ENCODE measurements at regions not wholly inside any gene's neighbourhood (a gene's known extent, or its start where the extent isn't known, plus 50 kb on each side); places are given as distances from the start of the nearest gene placed in this dataset.

GRCh38 chr2:14313341-14313740 lies 319.2 kb upstream of the LRATD1 start:
- no peak for DNase-seq

GRCh38 chr2:14316594-14316993 lies 315.9 kb upstream of the LRATD1 start:
- no peak for DNase-seq

GRCh38 chr2:14321357-14321756 lies 311.2 kb upstream of the LRATD1 start:
- no peak for DNase-seq

- no peak for DNase-seq
Observed at GRCh38 chr2:14322306-14322705, 310.2 kb upstream of the LRATD1 start.

GRCh38 chr2:14324308-14324707 lies 308.2 kb upstream of the LRATD1 start:
- DNase-seq = no peak

- no peak for DNase-seq
Observed at GRCh38 chr2:14330884-14331283, 301.6 kb upstream of the LRATD1 start.

- DNase-seq = no peak
Observed at GRCh38 chr2:14336759-14337382, 295.6 kb upstream of the LRATD1 start.

GRCh38 chr2:14340703-14341102 lies 291.8 kb upstream of the LRATD1 start:
- no peak for DNase-seq

- DNase-seq = no peak
Observed at GRCh38 chr2:14342313-14342712, 290.2 kb upstream of the LRATD1 start.

GRCh38 chr2:14344355-14344754 lies 288.2 kb upstream of the LRATD1 start:
- no peak for DNase-seq

- DNase-seq = no peak
Observed at GRCh38 chr2:14348247-14348646, 284.3 kb upstream of the LRATD1 start.

GRCh38 chr2:14350856-14351255 lies 281.7 kb upstream of the LRATD1 start:
- DNase-seq = no peak

GRCh38 chr2:14352067-14352466 lies 280.4 kb upstream of the LRATD1 start:
- DNase-seq = no peak

- DNase-seq = no peak
Observed at GRCh38 chr2:14354231-14354630, 278.3 kb upstream of the LRATD1 start.

GRCh38 chr2:14355102-14355501 lies 277.4 kb upstream of the LRATD1 start:
- no peak for DNase-seq

GRCh38 chr2:14358339-14358738 lies 274.2 kb upstream of the LRATD1 start:
- DNase-seq = no peak

- DNase-seq = no peak
Observed at GRCh38 chr2:14358774-14359173, 273.7 kb upstream of the LRATD1 start.

GRCh38 chr2:14363137-14363536 lies 269.4 kb upstream of the LRATD1 start:
- DNase-seq = no peak

GRCh38 chr2:14363976-14364375 lies 268.5 kb upstream of the LRATD1 start:
- no peak for DNase-seq

GRCh38 chr2:14364471-14364870 lies 268.0 kb upstream of the LRATD1 start:
- DNase-seq = no peak

GRCh38 chr2:14385043-14385442 lies 247.5 kb upstream of the LRATD1 start:
- no peak for DNase-seq

- DNase-seq = no peak
Observed at GRCh38 chr2:14387332-14387731, 245.2 kb upstream of the LRATD1 start.

GRCh38 chr2:14388724-14389123 lies 243.8 kb upstream of the LRATD1 start:
- no peak for DNase-seq

GRCh38 chr2:14396533-14397083 lies 235.9 kb upstream of the LRATD1 start:
- no peak for DNase-seq

- DNase-seq = no peak
Observed at GRCh38 chr2:14398641-14399040, 233.9 kb upstream of the LRATD1 start.
